ENCODE measurements at regions not wholly inside any gene's neighbourhood (a gene's known extent, or its start where the extent isn't known, plus 50 kb on each side); places are given as distances from the start of the nearest gene placed in this dataset.
"Not testable (repeated sequence)": the region's sequence is repeated elsewhere in the genome, so short reads cannot be mapped to it uniquely, and the experiment has no call there.

DNA sequence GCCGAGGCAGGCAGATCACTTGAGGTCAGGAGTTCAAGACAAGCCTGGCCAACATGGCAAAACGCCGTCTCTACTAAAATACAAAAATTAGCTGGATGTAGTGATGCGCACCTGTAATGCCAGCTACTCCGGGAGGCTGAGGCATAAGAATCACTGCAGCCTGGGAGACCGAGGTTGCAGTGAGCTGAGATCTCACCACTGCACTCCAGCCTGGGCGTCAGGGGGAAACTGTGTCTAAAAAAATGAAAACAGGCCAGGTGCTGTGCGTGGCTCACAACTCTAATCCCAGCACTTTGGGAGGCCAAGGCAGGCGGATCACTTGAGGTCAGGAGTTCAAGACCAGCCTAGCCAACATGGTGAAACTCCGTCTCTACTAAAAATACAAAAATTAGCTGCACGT is 69.9 kb downstream of the C9orf50 start:
- TF ChIP-seq, protein P1, sequence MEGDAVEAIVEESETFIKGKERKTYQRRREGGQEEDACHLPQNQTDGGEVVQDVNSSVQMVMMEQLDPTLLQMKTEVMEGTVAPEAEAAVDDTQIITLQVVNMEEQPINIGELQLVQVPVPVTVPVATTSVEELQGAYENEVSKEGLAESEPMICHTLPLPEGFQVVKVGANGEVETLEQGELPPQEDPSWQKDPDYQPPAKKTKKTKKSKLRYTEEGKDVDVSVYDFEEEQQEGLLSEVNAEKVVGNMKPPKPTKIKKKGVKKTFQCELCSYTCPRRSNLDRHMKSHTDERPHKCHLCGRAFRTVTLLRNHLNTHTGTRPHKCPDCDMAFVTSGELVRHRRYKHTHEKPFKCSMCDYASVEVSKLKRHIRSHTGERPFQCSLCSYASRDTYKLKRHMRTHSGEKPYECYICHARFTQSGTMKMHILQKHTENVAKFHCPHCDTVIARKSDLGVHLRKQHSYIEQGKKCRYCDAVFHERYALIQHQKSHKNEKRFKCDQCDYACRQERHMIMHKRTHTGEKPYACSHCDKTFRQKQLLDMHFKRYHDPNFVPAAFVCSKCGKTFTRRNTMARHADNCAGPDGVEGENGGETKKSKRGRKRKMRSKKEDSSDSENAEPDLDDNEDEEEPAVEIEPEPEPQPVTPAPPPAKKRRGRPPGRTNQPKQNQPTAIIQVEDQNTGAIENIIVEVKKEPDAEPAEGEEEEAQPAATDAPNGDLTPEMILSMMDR (IDR thresholded peaks at IDR 0.05), result not testable (repeated sequence)
- TF ChIP-seq POLR2A (IDR thresholded peaks at IDR 0.05), result not testable (repeated sequence)

All from heart left ventricle (tissue), 13 donors.